ENCODE measurements at regions not wholly inside any gene's neighbourhood (a gene's known extent, or its start where the extent isn't known, plus 50 kb on each side); places are given as distances from the start of the nearest gene placed in this dataset.
A peak's percentile ranks its signal among the peaks of the same experiment; 100 is the strongest.

- Histone ChIP-seq H3K4me3 (no peak overlapping the region), H3K9me3 (no peaks in the 10 kb centered on the region), H3K27me3 (ENCODE audit: low read depth) (no peaks in the 10 kb centered on the region), H3K4me1 (no peaks in the 10 kb centered on the region), H3K36me3 (replicated peaks) (no peaks in the 10 kb centered on the region)
- DNase-seq (ENCODE audit: low spot score in 2 of 2) = no peak
- in situ Hi-C loops (cut with MboI; ENCODE audit: low sequenced_read_pairs) = no loop called here
These were observed 460.3 kb upstream of the EPHA6 start for GRCh38 chr3:96354106-96354505.

- H3K4me1 ChIP-seq = no peaks in the 10 kb centered on the region
- H3K27me3 ChIP-seq (ENCODE audit: low read depth) = no peaks in the 10 kb centered on the region
- no peaks in the 10 kb centered on the region for H3K9me3 ChIP-seq
- H3K36me3 ChIP-seq (replicated peaks) = no peaks in the 10 kb centered on the region
- in situ Hi-C loops (cut with MboI; ENCODE audit: low sequenced_read_pairs) = no loop called here
- H3K4me3 ChIP-seq = no peak overlapping the region
- no peak for DNase-seq (ENCODE audit: low spot score in 2 of 2)
These were observed 459.7 kb upstream of the EPHA6 start for GRCh38 chr3:96354742-96355141.

GRCh38 chr3:96361241-96361640, 453.2 kb upstream of the EPHA6 start:
- no peak overlapping the region for H3K4me3 ChIP-seq
- in situ Hi-C loops (cut with MboI; ENCODE audit: low sequenced_read_pairs) = no loop called here
- no peaks in the 10 kb centered on the region for H3K9me3 ChIP-seq
- DNase-seq (ENCODE audit: low spot score in 2 of 2) = no peak
- H3K36me3 ChIP-seq (replicated peaks) = no peaks in the 10 kb centered on the region
- no peaks in the 10 kb centered on the region for H3K4me1 ChIP-seq
- no peaks in the 10 kb centered on the region for H3K27me3 ChIP-seq (ENCODE audit: low read depth)

GRCh38 chr3:96370637-96371036, 443.8 kb upstream of the EPHA6 start:
- in situ Hi-C loops (cut with MboI; ENCODE audit: low sequenced_read_pairs) = no loop called here
- DNase-seq (ENCODE audit: low spot score in 2 of 2) = no peak
- Histone ChIP-seq H3K4me3 (no peak overlapping the region), H3K36me3 (replicated peaks) (no peaks in the 10 kb centered on the region), H3K27me3 (ENCODE audit: low read depth) (no peaks in the 10 kb centered on the region), H3K4me1 (no peaks in the 10 kb centered on the region), H3K9me3 (no peaks in the 10 kb centered on the region)

GRCh38 chr3:96410006-96410730, 404.2 kb upstream of the EPHA6 start:
- no peaks in the 10 kb centered on the region for H3K27me3 ChIP-seq (ENCODE audit: low read depth)
- in situ Hi-C loops (cut with MboI; ENCODE audit: low sequenced_read_pairs) = no loop called here
- H3K9me3 ChIP-seq = no peaks in the 10 kb centered on the region
- H3K36me3 ChIP-seq (replicated peaks) = no peaks in the 10 kb centered on the region
- no peak overlapping the region for H3K4me3 ChIP-seq
- DNase-seq (ENCODE audit: low spot score in 2 of 2) = no peak
- H3K4me1 ChIP-seq = no peaks in the 10 kb centered on the region

- H3K4me3 ChIP-seq = no peak overlapping the region
- DNase-seq (ENCODE audit: low spot score in 2 of 2) = peak in 1 of 2 experiments; percentile 9
- no peaks in the 10 kb centered on the region for H3K9me3 ChIP-seq
- H3K4me1 ChIP-seq = no peaks in the 10 kb centered on the region
- no peaks in the 10 kb centered on the region; the same call in 1 of the 2 replicates for H3K27me3 ChIP-seq (ENCODE audit: low read depth)
- in situ Hi-C loops (cut with MboI; ENCODE audit: low sequenced_read_pairs) = no loop called here
- H3K36me3 ChIP-seq (replicated peaks) = no peaks in the 10 kb centered on the region
These were observed 397.7 kb upstream of the EPHA6 start for GRCh38 chr3:96416549-96417255.

GRCh38 chr3:96428097-96428496, 386.3 kb upstream of the EPHA6 start:
- Histone ChIP-seq H3K36me3 (replicated peaks) (no peaks in the 10 kb centered on the region), H3K27me3 (ENCODE audit: low read depth) (no peaks in the 10 kb centered on the region), H3K9me3 (no peaks in the 10 kb centered on the region), H3K4me1 (no peaks in the 10 kb centered on the region), H3K4me3 (no peak overlapping the region)
- in situ Hi-C loops (cut with MboI; ENCODE audit: low sequenced_read_pairs) = no loop called here
- no peak for DNase-seq (ENCODE audit: low spot score in 2 of 2)

GRCh38 chr3:96430079-96430478, 384.3 kb upstream of the EPHA6 start:
- in situ Hi-C loops (cut with MboI; ENCODE audit: low sequenced_read_pairs) = no loop called here
- no peak for DNase-seq (ENCODE audit: low spot score in 2 of 2)
- Histone ChIP-seq H3K4me1 (no peaks in the 10 kb centered on the region), H3K4me3 (no peak overlapping the region), H3K9me3 (no peaks in the 10 kb centered on the region), H3K27me3 (ENCODE audit: low read depth) (no peaks in the 10 kb centered on the region), H3K36me3 (replicated peaks) (no peaks in the 10 kb centered on the region)

GRCh38 chr3:96434651-96435050, 379.7 kb upstream of the EPHA6 start:
- no peaks in the 10 kb centered on the region for H3K27me3 ChIP-seq (ENCODE audit: low read depth)
- in situ Hi-C loops (cut with MboI; ENCODE audit: low sequenced_read_pairs) = no loop called here
- no peaks in the 10 kb centered on the region for H3K36me3 ChIP-seq (replicated peaks)
- no peak for DNase-seq (ENCODE audit: low spot score in 2 of 2)
- H3K4me1 ChIP-seq = no peaks in the 10 kb centered on the region
- H3K9me3 ChIP-seq = no peaks in the 10 kb centered on the region
- no peak overlapping the region for H3K4me3 ChIP-seq

- H3K9me3 ChIP-seq = no peaks in the 10 kb centered on the region
- H3K4me3 ChIP-seq = no peak overlapping the region
- in situ Hi-C loops (cut with MboI; ENCODE audit: low sequenced_read_pairs) = no loop called here
- no peak for DNase-seq (ENCODE audit: low spot score in 2 of 2)
- H3K36me3 ChIP-seq (replicated peaks) = no peaks in the 10 kb centered on the region
- no peaks in the 10 kb centered on the region for H3K27me3 ChIP-seq (ENCODE audit: low read depth)
- no peaks in the 10 kb centered on the region for H3K4me1 ChIP-seq
These were observed 365.0 kb upstream of the EPHA6 start for GRCh38 chr3:96449346-96449745.

- Histone ChIP-seq H3K4me3 (no peak overlapping the region), H3K27me3 (ENCODE audit: low read depth) (no peaks in the 10 kb centered on the region), H3K4me1 (no peaks in the 10 kb centered on the region), H3K36me3 (replicated peaks) (no peaks in the 10 kb centered on the region), H3K9me3 (no peaks in the 10 kb centered on the region)
- DNase-seq (ENCODE audit: low spot score in 2 of 2) = no peak
- in situ Hi-C loops (cut with MboI; ENCODE audit: low sequenced_read_pairs) = no loop called here
These were observed 364.6 kb upstream of the EPHA6 start for GRCh38 chr3:96449803-96450202.

GRCh38 chr3:96450699-96451098, 363.7 kb upstream of the EPHA6 start:
- Histone ChIP-seq H3K9me3 (no peaks in the 10 kb centered on the region), H3K4me1 (no peaks in the 10 kb centered on the region), H3K27me3 (ENCODE audit: low read depth) (no peaks in the 10 kb centered on the region), H3K36me3 (replicated peaks) (no peaks in the 10 kb centered on the region), H3K4me3 (no peak overlapping the region)
- DNase-seq (ENCODE audit: low spot score in 2 of 2) = no peak
- in situ Hi-C loops (cut with MboI; ENCODE audit: low sequenced_read_pairs) = no loop called here

- DNase-seq (ENCODE audit: low spot score in 2 of 2) = no peak
- Histone ChIP-seq H3K27me3 (ENCODE audit: low read depth) (no peaks in the 10 kb centered on the region), H3K4me3 (no peak overlapping the region), H3K4me1 (no peaks in the 10 kb centered on the region), H3K36me3 (replicated peaks) (no peaks in the 10 kb centered on the region), H3K9me3 (no peaks in the 10 kb centered on the region)
- in situ Hi-C loops (cut with MboI; ENCODE audit: low sequenced_read_pairs) = no loop called here
These were observed 348.9 kb upstream of the EPHA6 start for GRCh38 chr3:96465521-96465920.

- Histone ChIP-seq H3K9me3 (no peaks in the 10 kb centered on the region), H3K36me3 (replicated peaks) (no peaks in the 10 kb centered on the region), H3K4me3 (no peak overlapping the region), H3K27me3 (ENCODE audit: low read depth) (no peaks in the 10 kb centered on the region), H3K4me1 (no peaks in the 10 kb centered on the region)
- in situ Hi-C loops (cut with MboI; ENCODE audit: low sequenced_read_pairs) = no loop called here
- no peak for DNase-seq (ENCODE audit: low spot score in 2 of 2)
These were observed 348.0 kb upstream of the EPHA6 start for GRCh38 chr3:96466441-96466840.
